Epithelial cell of esophagus (primary cell): ENCODE measurements at regions not wholly inside any gene's neighbourhood (a gene's known extent, or its start where the extent isn't known, plus 50 kb on each side); places are given as distances from the start of the nearest gene placed in this dataset.

ENCODE experiments used
- DNase-seq: peaks from one replicate; pipeline ENCODE4 v3.0.0; 2010; ENCODE audit warnings: low read depth
- H3K4me3 ChIP-seq: 2 replicates; pipeline ENCODE4 v1.5.1; 2011; ENCODE audit warnings: mild to moderate bottlenecking, low read length, control low read depth
- CTCF ChIP-seq: IDR thresholded peaks from 2 replicates; pipeline ENCODE4 v1.5.1; 2011; ENCODE audit warnings: low read depth, mild to moderate bottlenecking, low read length, control low read depth, inconsistent platforms; ENCODE audit not compliant: insufficient read depth; ENCODE audit errors: missing control alignments

- TF ChIP-seq CTCF, result no peak
- no peak for DNase-seq
- no peak overlapping the region for H3K4me3 ChIP-seq
These were observed 115.8 kb upstream of the PAX6 start for GRCh38 chr11:31926816-31927528.

- no peak for DNase-seq
- no peak for TF ChIP-seq CTCF
- H3K4me3 ChIP-seq, result no peak overlapping the region
These were observed 115.0 kb upstream of the PAX6 start for GRCh38 chr11:31926106-31926505.

GRCh38 chr11:31922450-31922849 is 111.3 kb upstream of the PAX6 start:
- no peak for TF ChIP-seq CTCF
- no peak for DNase-seq

GRCh38 chr11:31921081-31921480 is 110.0 kb upstream of the PAX6 start:
- TF ChIP-seq CTCF, result no peak
- DNase-seq, result no peak
- H3K4me3 ChIP-seq, result no peak overlapping the region

More at GRCh38 chr11:31922450-31922849, 111.3 kb upstream of the PAX6 start:
- H3K4me3 ChIP-seq, result no peak overlapping the region

GRCh38 chr11:31919175-31919574 is 108.1 kb upstream of the PAX6 start:
- no peak overlapping the region for H3K4me3 ChIP-seq
- DNase-seq, result no peak
- no peak for TF ChIP-seq CTCF

- H3K4me3 ChIP-seq, result no peak overlapping the region
- TF ChIP-seq CTCF, result no peak
- DNase-seq, result no peak
These were observed 104.7 kb upstream of the PAX6 start for GRCh38 chr11:31915867-31916266.

- H3K4me3 ChIP-seq, result no peak overlapping the region
- TF ChIP-seq CTCF, result no peak
- DNase-seq, result no peak
These were observed 102.9 kb upstream of the PAX6 start for GRCh38 chr11:31913985-31914384.
